GM19043 (cell line): ENCODE measurements at regions not wholly inside any gene's neighbourhood (a gene's known extent, or its start where the extent isn't known, plus 50 kb on each side); places are given as distances from the start of the nearest gene placed in this dataset.
"Not testable (repeated sequence)": the region's sequence is repeated elsewhere in the genome, so short reads cannot be mapped to it uniquely, and the experiment has no call there.

ENCODE experiments used
- ATAC-seq: cut with Tn5 transposase; IDR thresholded peaks from one replicate; pipeline ENCODE4 v1.9.1; 2021; ENCODE audit warnings: low read depth; ENCODE audit not compliant: unreplicated experiment

DNA sequence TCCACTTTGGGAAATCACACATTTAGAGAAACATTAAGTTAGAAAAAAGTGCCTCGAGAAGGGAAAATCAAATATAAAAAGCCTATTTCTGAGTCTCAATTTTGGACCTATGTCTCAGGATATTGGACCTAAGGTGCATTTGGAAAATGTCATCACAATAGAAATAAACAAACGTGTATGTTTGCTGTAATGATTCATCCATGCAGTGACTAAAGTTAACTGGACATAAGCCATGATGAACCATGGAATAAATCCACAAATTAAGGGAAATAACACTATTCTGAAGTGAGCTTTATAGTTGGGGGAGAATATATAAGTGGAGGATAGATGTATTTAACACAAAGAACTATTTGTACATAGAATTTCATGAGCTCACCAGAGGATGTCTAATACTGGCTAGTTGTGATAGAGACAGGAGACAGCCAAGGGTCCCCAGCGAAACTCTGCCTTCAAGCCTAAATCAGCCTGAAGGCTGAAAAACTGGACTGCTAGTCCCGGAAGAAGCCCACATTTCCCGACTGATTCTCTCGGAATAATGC lies 963.3 kb upstream of the SPRY2 start:
- no peak for ATAC-seq

DNA sequence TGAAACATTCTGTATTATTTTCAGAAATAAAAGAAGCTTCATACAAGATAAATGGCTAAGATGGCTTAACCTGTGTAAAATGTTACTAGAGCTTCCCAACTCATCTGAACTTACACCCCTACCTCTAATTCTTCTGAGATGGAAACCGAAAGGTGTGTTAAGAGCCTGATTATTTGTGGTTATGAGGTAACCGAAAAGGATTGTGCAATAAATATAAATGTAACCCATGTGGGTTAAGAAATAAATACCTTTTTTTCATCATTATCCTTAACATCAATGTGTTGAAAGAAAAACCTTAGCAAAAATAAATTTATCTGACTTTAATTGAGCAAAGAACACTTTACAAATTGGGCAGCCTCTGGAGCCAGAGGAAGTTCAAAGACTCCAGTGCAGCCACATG lies 961.8 kb upstream of the SPRY2 start:
- no peak for ATAC-seq

- ATAC-seq = no peak
These were observed 961.2 kb upstream of the SPRY2 start for GRCh38 chr13:81302125-81302524.

DNA sequence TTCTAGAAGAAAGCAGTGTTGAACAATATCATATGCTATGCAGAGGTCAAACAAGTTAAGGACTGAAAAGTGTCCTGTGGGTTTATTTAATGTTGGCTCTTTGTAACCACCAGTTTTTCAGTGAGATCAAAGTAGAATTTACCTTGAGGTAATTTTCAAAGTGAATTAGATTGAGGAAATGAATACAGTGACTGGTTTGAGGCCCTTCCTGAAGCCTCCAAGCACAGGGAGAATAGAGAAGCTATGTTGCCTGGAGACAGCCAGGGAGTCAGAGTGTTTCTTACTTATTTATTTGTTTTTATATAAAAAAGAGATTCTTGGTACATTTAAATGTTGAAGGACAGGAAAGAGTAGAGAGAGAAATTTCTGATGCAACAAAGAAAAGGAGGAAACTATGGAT lies 954.3 kb upstream of the SPRY2 start:
- ATAC-seq = no peak

- no peak for ATAC-seq
These were observed 952.8 kb upstream of the SPRY2 start for GRCh38 chr13:81293594-81294164.

DNA sequence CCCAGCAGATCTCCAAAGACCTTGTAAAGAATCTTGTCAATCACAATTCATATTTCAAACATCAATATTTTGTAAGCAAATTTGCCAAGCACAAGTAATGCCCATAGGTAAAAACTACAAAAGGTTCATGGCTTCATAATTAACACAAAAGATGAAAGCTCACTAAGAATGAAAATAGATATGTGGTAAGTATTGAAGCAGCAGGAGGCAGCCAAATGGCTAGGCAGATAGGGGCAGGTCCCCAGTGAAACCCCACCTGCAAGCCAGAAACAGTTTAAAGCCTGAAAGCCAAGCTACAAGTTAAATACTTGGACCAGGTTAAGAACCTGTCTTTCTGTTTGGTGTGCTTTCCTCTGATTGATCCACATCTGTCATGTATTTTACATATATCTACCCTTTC lies 942.6 kb upstream of the SPRY2 start:
- ATAC-seq = no peak

- ATAC-seq = no peak
These were observed 942.1 kb upstream of the SPRY2 start for GRCh38 chr13:81283062-81283461.

DNA sequence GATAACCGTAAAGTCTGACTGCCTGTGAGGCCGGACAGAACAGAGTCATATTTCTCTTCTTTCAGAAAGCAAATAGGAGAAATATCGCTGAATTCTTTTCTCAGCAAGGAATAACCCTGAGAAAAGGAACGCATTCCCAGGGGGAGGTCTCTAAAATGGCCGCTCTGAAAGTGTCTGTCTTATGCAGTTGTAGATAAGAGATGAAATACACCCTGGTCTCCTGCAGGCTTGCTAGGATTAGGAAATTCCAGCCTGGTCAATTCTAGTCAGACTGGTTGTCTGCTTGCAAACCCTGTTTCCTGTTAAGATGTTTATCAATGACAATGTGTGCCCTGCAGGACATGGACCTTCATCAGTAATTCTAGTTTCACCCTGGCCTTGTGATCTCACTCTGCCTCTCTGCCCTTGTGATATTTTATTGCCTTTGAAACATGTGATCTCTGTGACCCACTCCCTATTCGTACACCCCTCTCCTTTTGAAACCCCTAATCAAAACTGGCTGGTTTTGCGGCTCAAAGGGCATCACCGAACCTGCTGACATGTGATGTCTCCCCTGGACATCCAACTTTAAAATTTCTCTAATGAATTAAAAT lies 934.8 kb upstream of the SPRY2 start:
- no peak for ATAC-seq

GRCh38 chr13:81247711-81248110 lies 906.8 kb upstream of the SPRY2 start:
- ATAC-seq = no peak

DNA sequence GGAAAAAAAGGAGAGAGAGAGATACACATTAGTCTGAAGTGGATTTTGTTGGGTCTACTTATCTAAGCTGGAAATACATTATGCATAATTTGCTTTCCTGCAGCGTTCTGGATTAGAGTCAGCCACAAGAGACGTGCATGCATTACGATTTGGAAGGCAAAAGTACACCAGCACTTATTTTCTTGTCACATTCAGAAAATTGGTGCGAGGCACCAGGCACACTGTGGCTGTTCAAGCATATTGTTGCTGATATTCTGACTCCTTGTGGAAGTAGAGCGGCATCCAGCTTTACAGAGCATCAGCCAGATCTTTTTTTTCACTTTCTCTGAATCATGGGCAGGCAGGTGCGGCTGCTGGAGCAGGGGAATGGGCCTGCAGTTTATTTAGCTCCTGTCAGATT lies 905.6 kb upstream of the SPRY2 start:
- ATAC-seq = no peak

- no peak for ATAC-seq
These were observed 903.1 kb upstream of the SPRY2 start for GRCh38 chr13:81244011-81244410.

GRCh38 chr13:81230386-81230785 lies 889.5 kb upstream of the SPRY2 start:
- no peak for ATAC-seq

DNA sequence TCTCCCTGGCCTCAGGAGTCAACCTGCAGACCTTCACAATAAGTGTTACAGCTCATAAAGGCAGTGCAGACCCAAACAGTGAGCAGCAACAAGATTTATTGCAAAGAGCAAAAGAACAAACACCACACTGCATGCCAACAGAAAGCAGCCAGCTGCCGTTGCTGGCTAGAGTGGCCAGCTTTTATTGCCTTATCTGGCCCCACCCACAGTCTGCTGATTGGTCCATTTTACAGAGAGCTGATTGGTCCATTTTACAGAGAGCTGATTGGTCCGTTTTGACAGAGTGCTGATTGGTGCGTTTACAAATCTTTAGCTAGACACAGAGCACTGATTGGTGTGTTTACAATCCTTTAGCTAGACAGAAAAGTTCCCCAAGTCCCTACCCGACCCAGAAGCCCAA lies 885.9 kb upstream of the SPRY2 start:
- ATAC-seq = not testable (repeated sequence)

- no peak for ATAC-seq
These were observed 883.4 kb upstream of the SPRY2 start for GRCh38 chr13:81224209-81224833.

DNA sequence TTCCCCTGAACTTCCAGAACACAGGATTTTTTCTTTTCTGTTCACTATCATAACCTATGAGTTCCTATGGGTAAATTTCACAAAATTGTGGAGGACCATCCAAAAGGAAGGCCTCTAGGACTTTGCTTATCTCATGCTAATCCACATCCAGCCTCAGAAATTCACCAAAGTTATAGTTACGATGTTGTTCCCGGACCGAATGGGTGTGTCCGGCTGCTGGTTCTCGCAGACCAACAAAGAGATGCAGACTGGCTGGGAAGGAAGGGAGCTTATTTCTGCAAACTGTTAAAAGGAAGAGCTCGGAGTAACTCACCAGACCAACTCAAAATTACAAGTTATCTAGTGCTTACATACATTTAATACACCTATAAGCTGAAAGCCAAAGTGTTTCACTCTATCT lies 882.9 kb upstream of the SPRY2 start:
- ATAC-seq = no peak

DNA sequence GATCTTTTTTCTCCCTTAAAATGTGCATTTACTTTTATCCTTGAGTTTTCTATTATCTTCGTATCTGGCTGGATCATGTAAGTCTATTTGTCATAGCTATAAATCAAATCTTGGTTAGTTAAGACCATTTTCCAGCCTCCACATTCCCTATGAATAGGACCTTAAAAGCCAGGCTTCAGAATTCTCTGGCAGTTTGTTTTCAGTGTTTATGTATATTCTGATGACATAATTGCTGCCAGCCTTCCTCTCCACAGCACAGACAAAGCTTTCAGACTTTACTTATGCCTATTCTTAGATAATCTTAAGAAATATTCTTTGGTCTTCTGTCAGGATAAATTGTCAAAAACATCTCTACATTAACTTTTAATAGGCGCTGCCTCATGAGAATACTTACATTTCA lies 870.8 kb upstream of the SPRY2 start:
- ATAC-seq = no peak

GRCh38 chr13:81207636-81208035 lies 866.7 kb upstream of the SPRY2 start:
- no peak for ATAC-seq

GRCh38 chr13:81207231-81207630 lies 866.3 kb upstream of the SPRY2 start:
- ATAC-seq = no peak

DNA sequence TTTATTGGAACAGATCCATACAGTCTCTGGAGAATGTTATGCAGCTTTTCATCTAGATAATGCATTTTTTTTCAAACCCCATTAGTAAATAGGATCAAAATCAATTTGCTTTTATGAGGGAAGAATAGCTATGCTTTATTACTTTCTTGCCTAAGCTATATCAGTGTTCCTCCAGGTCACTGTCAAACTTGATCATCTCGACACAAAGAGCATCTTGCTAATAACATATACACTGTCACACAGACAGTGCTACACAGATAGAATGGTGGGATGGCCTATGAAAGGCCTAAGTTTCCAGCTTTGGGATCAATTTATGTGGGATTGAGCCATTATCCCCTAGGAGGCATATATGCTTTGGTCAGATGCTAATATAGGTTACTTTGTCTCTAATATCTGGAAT lies 862.9 kb upstream of the SPRY2 start:
- ATAC-seq = no peak

DNA sequence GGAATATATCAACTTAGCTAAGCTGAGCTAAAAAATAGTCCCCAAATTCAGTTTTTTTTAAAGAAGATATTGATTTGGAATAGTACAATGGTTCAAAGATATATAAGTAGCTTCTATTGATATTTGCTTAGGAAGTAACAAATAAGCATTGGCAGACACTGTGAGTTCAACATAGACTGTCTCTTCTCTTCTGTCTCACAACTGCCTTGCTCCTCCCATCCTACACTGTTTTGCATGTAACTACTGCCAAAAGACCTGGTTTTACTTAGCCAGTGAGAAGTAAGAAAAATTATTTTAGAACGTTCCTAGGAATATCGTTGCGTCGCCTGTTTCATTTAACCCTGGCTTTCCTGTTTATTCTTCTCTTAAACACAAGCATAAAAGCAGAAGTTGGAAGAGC lies 859.0 kb upstream of the SPRY2 start:
- no peak for ATAC-seq

- no peak for ATAC-seq
These were observed 857.0 kb upstream of the SPRY2 start for GRCh38 chr13:81197966-81198365.

DNA sequence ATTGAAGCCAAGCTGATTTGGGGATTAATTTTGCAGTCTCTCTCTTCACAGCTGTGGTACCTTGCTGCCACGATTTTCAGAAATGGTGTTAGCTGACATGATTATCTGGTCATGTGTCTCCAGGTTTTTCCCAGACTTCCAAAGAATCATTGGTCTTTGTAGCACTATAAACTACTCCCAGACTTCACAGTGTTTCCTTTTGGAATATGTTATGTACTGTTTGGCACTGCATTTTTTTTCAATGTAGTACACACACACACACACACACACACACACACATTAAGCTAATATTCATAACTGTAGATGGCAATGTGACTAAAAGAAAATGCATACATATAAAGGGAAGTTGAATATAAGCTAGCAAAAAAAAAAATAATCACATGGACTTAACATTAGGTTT lies 856.6 kb upstream of the SPRY2 start:
- ATAC-seq = no peak
